Spleen (tissue), 7 donors: ENCODE measurements at regions not wholly inside any gene's neighbourhood (a gene's known extent, or its start where the extent isn't known, plus 50 kb on each side); places are given as distances from the start of the nearest gene placed in this dataset.

Source experiments
- CTCF ChIP-seq, 11 experiments: fragments of 200-600 bp in 7 of 11; fragments of 450-650 bp in 4 of 11; sonication (generic) in 4 of 11; IDR thresholded peaks in 8 of 11; conservative IDR thresholded peaks in 3 of 11; 1 replicate in 7 of 11; 2 replicates in 4 of 11; pipeline versions ENCODE4 v1.4.0 to v1.8.0; 2016 to 2021; ENCODE audit warnings: antibody characterized with exemption in 11 of 11, inconsistent platforms in 4 of 11, mild to moderate bottlenecking in 1 of 11
- POLR2A ChIP-seq, 3 donors: fragments of 450-650 bp; IDR thresholded peaks; one replicate each; pipeline ENCODE4 v1.5.1; 2017; ENCODE audit warnings: antibody characterized with exemption in 3 of 3, mild to moderate bottlenecking in 1 of 3
- POLR2AphosphoS5 ChIP-seq, 3 donors: sonication (generic); formaldehyde crosslinking; IDR thresholded peaks; one replicate each; pipeline ENCODE4 v1.5.1; 2017; ENCODE audit warnings: antibody characterized with exemption in 3 of 3
- donor health status: DM: no; HTN: no; CAD: no; lungs with moderate emphysema.
- donor health status: DM: no; HTN: no; CAD: no.
- donor health status: DM: no; HTN: no; CAD: no.

GRCh38 chr4:187679450-187679849, 316.1 kb upstream of the ZFP42 start:
- TF ChIP-seq CTCF (IDR thresholded peaks at IDR 0.05 in 8 of 11, conservative IDR thresholded peaks at IDR 0.05 in 3 of 11) (no peak), POLR2A (IDR thresholded peaks at IDR 0.05) (no peak), POLR2AphosphoS5 (IDR thresholded peaks at IDR 0.05) (no peak)
